GM03348 (cell line): ENCODE measurements at regions not wholly inside any gene's neighbourhood (a gene's known extent, or its start where the extent isn't known, plus 50 kb on each side); places are given as distances from the start of the nearest gene placed in this dataset.
A peak's percentile ranks its signal among the peaks of the same experiment; 100 is the strongest.

Experiments
- DNase-seq: peaks from one replicate; pipeline ENCODE4 v3.0.0; 2012; ENCODE audit warnings: low spot score

- no peak for DNase-seq
Observed at GRCh38 chr6:146903451-146903850, 300.8 kb upstream of the STXBP5 start.

- DNase-seq, result no peak
Observed at GRCh38 chr6:146904596-146904995, 299.6 kb upstream of the STXBP5 start.

DNA sequence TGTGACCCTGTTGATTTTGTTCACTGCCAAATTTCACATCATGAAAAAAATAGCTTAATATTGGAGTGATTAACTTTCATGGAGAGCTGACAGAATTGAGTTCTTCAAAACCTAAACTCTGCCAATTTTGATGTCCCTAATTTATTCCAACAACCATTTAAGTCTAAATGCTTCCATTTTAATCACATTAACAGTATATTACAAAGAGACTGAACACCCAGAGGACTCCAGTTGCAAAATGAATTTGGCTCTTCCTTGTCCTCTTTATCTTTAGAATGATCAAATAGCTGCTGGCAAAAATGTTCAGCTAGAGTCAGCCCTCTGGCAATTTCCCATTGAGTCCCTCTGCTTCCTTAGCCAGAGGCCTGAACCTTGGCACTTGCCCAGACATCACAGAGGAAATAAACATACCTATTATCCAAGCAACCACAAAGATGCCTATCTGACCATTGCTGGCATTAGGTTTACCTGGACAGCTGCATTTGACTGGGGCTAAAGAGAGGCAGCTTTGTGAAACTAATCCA, 299.0 kb upstream of the STXBP5 start:
- DNase-seq, result peak; percentile 61

DNA sequence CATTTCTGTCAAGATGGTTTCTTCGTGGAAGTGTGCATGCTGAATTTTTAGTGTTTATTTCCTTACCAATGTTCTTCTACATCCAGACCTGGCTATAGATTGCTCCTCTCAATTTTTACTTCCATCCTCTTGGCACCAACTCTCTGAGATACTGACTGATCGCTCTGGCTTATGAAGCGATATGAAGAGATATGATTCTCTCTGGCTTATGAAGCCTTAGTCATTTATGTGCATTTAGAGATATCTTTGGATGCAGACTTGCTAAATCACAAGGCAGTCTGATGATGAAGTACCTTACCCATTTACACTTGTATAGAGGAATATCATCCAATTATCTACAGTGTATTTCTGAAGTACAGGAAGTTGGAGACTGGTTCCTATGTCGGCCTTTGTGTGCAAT, 295.4 kb upstream of the STXBP5 start:
- no peak for DNase-seq

GRCh38 chr6:146909376-146909775, 294.8 kb upstream of the STXBP5 start:
- DNase-seq, result no peak

DNA sequence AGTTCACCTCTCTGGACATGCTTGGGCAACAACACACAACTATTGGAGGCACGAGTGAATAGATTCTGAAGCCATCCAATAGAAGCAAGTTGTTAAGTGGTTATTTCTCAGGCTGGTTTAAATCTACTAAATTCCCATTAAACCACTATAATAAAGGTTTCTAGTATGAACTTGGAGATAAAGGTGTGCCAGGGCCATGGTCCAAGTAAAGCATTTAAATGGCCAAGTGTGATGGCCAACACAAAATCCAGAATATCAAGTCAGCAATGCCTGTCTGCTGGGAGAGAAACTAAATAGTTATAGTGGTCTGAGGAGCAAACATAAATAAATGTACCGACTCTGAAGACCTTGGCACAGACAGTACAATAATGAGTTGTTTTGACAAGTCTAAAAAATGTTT, 294.3 kb upstream of the STXBP5 start:
- DNase-seq, result no peak

DNA sequence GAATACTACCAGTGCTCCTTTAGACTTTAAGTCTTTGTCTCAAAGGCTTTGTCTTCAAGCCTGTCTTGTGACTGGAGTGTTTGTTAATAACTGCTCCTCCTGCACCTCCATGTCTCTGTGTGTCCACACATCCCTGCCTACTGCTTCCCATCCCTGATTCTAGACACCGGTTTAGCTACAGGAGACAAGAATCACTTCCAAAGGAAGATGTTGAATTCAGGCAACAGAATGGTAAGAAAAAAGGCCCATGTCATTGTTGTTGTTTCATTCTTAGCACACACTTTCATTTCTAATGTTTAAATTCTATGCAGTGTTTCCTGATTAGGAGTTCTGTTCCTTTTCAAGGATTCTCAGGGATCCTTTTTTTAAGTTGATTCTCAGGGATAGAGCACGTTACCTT, 293.6 kb upstream of the STXBP5 start:
- no peak for DNase-seq

GRCh38 chr6:146911635-146912215, 292.5 kb upstream of the STXBP5 start:
- no peak for DNase-seq

DNA sequence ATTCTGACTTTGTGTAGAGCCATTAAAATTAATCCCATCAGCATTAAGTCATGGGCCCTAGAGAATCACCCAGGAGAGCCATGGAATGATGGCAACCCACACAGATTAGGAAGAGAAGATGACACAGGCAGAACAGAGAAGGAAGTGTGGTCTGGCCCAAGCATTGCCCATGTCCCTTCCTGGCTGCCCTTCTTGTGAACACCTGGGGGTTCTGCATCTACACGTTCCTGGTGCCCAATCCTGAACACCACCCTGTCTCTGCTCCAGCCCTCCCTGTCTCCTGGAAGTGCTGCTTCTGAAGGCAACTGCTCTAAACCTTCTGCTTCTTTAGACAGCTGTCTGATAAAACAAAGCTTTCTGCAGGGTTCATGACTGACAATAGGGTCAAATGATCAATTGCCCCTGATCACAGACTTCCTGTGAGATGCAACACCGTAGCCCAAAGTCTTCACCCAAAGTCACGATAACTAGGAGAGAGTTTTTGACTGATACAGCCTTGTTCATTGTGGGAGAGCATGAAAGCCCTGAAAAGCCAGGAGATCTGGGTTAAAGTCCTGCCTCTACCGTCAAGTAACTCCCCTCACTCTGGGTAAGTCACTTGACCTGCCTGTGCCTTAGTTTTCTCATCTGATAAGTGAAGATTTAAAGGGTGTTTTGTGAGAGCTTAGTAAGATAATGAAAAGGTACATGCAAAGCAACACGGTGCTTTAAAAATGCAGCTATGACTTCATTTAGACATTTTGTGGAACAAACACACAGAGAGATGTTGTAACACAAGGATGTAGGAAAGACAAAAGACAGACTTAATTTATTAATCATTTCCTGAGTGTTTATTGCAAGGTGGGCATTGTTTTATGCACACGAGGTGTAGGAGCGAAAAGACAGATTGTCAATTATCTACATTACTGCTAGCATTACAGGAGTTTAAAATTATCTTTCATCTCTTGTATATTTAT, 291.2 kb upstream of the STXBP5 start:
- no peak for DNase-seq

GRCh38 chr6:146913842-146914488, 290.3 kb upstream of the STXBP5 start:
- DNase-seq, result peak; percentile 88

DNA sequence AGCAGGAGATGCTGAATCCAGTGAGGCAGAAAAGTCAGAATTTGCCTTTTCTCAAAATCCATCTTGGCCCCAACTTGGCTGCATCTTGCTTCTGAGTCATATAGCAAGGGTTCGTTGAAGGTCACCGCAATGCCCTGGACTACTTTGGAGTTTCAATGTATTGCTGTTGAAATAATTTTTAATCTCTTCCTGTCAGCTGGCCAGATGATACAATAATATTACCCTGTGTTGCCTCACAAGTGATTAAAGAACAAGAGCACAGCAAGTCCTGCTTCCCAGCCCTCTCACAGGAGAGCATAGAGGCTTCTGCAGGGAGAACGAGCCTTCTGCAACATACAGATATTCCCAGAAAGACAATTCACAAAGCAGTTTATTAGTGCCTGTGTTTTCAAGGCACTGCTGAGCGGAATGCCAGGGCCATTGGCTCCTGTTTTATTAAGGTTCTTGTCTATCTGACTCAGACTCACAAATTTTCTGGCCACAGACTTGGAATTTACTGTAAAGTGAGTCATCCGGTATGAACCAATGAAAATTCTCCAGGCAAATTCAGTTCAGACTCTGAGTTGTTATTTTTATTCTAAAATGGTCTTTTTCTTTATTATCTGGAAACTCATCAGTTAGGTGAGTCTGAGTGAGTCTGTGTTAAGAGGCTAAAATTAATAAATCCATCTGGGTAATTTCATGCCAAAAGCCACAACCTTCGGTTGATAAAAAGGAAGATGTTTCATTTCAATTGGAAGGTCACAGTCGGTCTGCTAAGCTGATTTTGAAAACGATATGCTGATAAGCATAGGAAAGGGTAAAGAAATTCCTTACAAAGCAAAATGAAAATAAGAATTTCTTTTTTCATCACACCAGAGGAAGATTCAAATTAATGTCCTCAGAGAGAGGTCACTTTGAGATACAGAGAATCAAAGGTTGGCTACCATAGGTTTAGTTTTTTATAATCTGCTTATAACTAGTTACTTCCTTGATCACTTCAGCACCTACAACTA, 289.4 kb upstream of the STXBP5 start:
- peak; percentile 70 for DNase-seq

GRCh38 chr6:146915671-146916127, 288.5 kb upstream of the STXBP5 start:
- peak; percentile 26 for DNase-seq

DNA sequence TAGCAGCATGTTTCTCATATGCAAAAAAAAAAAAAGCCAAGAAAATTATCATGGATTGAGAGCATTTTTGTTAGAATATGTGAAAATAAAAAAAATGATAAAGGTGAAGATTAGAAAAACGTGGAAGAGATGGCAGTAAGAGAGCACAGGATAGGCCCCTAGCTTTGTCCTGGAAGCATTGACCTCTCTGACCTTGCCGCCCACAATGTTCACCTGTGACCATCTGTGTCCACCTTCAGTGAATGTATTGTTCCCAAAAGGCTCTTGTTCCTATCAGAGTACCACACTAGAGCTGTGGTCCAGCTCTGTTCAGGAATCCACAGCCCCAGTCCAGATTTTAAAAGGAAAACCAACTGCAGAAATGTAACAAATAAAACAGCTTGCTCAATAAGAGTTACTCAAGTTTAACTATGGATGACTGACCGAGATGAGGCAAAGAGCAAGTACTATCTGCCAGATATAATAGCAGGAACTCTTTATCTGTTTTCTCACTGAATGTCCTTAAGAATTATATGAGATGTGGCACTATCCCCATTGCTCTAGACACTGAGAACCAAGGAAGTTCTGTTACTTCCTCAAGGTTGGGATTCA, 287.7 kb upstream of the STXBP5 start:
- DNase-seq, result no peak

- DNase-seq, result no peak
Observed at GRCh38 chr6:146917182-146917581, 287.0 kb upstream of the STXBP5 start.

- no peak for DNase-seq
Observed at GRCh38 chr6:146917979-146918378, 286.2 kb upstream of the STXBP5 start.

DNA sequence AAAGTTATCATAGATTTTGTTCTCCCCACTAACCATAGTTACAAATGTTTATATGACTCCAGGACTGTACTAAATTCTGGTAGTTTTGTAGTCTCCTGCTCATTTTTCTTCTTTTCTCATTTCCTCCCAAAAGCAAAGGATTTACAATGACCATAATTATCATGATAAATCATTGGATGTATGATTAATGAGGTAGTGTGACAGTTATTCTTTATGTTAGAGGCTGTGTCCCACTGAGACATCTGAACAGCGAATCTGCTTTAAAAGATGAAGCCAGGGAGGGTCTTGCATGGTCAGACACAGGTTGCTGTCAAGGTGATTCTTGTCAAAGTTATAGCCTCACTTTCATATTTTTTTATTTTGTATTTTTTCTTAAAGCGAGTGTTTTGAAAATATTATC, 285.2 kb upstream of the STXBP5 start:
- DNase-seq, result no peak

- no peak for DNase-seq
Observed at GRCh38 chr6:146923205-146923833, 280.9 kb upstream of the STXBP5 start.

GRCh38 chr6:146925846-146926245, 278.4 kb upstream of the STXBP5 start:
- no peak for DNase-seq

DNA sequence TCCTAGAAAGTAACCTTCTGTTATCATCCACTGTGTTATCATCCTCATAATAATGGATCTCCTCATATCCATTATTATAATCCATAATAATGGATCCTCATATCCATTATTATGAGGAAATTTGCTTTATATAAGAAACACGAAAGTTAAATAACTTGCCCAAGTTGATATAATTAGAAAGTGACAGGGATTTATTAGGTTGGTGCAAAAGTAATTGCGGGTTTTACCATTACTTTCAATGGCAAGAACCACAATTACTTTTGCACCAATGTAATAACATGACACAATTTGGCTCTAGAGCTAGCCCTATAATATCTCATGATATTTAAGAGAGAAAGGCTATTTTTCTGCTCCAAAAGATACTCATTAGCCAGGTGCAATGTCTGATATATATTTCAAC, 275.7 kb upstream of the STXBP5 start:
- DNase-seq, result no peak

DNA sequence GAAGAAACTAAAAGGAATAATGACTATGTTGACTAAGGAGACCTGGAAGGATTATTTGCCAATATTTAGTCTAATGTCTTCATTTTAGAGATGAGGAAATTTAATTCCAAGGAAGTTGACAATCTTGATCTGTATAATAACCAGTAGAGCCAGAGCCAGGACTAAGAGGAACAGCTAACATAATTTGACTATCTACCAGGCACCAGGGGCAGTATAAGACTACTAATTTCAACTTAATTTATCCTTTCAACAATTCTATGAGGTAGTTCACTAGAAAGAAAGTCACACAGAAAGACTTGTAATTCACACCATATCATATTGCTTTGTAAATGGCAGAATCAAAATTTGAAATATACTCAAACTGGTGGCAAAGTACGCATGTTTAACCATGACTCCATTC, 273.0 kb upstream of the STXBP5 start:
- DNase-seq, result no peak

- no peak for DNase-seq
Observed at GRCh38 chr6:146937316-146937715, 266.9 kb upstream of the STXBP5 start.
